NT2/D1 (cell line): ENCODE measurements at regions not wholly inside any gene's neighbourhood (a gene's known extent, or its start where the extent isn't known, plus 50 kb on each side); places are given as distances from the start of the nearest gene placed in this dataset.

Source experiments
- SUZ12 ChIP-seq: IDR thresholded peaks from 2 replicates; pipeline ENCODE4 v1.6.1; 2011; ENCODE audit not compliant: insufficient read length, insufficient read depth; ENCODE audit errors: extremely low read depth
- YY1 ChIP-seq: IDR thresholded peaks from 2 replicates; pipeline ENCODE4 v1.6.1; 2011; ENCODE audit not compliant: insufficient read length, insufficient read depth
- ZNF274 ChIP-seq: IDR thresholded peaks from 2 replicates; pipeline ENCODE4 v1.6.1; 2011; ENCODE audit warnings: mild to moderate bottlenecking, low read depth, low read length

DNA sequence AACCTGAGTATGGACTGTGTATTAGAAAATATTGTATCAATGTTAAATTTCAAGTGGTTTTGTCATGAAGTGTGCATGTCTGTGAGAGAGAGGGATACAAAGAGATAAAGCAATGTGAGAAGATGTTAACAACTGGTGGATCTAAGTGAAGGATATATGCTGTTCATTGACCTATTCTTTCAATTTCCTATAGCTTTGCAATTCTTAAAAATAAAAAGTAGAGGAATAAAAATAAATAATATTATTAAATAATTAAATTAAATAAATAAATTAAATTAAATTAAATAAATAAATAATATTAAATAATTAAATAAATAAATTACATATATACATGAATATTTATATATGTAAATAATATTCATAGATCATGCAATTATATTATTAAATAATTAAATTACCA, 131.2 kb upstream of the DACH1 start:
- TF ChIP-seq ZNF274 (no peak), SUZ12 (no peak), YY1 (no peak)
